ENCODE measurements at regions not wholly inside any gene's neighbourhood (a gene's known extent, or its start where the extent isn't known, plus 50 kb on each side); places are given as distances from the start of the nearest gene placed in this dataset.

- Mint-ChIP-seq H3K9me3 (ENCODE audit: unreplicated experiment) (no peaks in the 10 kb centered on the region), H3K4me1 (ENCODE audit: unreplicated experiment) (no peaks in the 10 kb centered on the region), H3K27me3 (ENCODE audit: unreplicated experiment) (peaks cover 11% of the 10 kb centered on the region), H3K4me3 (ENCODE audit: unreplicated experiment) (no peak overlapping the region), H3K36me3 (ENCODE audit: low read depth, unreplicated experiment) (no peaks in the 10 kb centered on the region), H3K27ac (ENCODE audit: unreplicated experiment) (no peak overlapping the region)
- TF ChIP-seq CTCF (IDR thresholded peaks at IDR 0.05; ENCODE audit: unreplicated experiment): no peak
- DNase-seq (ENCODE audit: low spot score): no peak
These were observed 121.4 kb upstream of the MLN start for GRCh38 chr6:33925210-33925609.

- H3K9me3 Mint-ChIP-seq (ENCODE audit: unreplicated experiment): no peaks in the 10 kb centered on the region
These were observed 120.9 kb upstream of the MLN start for GRCh38 chr6:33924681-33925080.

GRCh38 chr6:33923857-33924514 is 120.2 kb upstream of the MLN start:
- H3K4me1 Mint-ChIP-seq (ENCODE audit: unreplicated experiment): no peaks in the 10 kb centered on the region
- H3K27ac Mint-ChIP-seq (ENCODE audit: unreplicated experiment): no peak overlapping the region
- peaks cover 17% of the 10 kb centered on the region for H3K27me3 Mint-ChIP-seq (ENCODE audit: unreplicated experiment)
- no peaks in the 10 kb centered on the region for H3K9me3 Mint-ChIP-seq (ENCODE audit: unreplicated experiment)
- H3K4me3 Mint-ChIP-seq (ENCODE audit: unreplicated experiment): no peak overlapping the region
- H3K36me3 Mint-ChIP-seq (ENCODE audit: low read depth, unreplicated experiment): no peaks in the 10 kb centered on the region
- DNase-seq (ENCODE audit: low spot score): no peak
- TF ChIP-seq CTCF (IDR thresholded peaks at IDR 0.05; ENCODE audit: unreplicated experiment): no peak

More at GRCh38 chr6:33924681-33925080, 120.9 kb upstream of the MLN start:
- Mint-ChIP-seq H3K27ac (ENCODE audit: unreplicated experiment) (no peak overlapping the region), H3K4me3 (ENCODE audit: unreplicated experiment) (no peak overlapping the region), H3K27me3 (ENCODE audit: unreplicated experiment) (peaks cover 12% of the 10 kb centered on the region), H3K4me1 (ENCODE audit: unreplicated experiment) (no peaks in the 10 kb centered on the region), H3K36me3 (ENCODE audit: low read depth, unreplicated experiment) (no peaks in the 10 kb centered on the region)
- no peak for DNase-seq (ENCODE audit: low spot score)
- no peak for TF ChIP-seq CTCF (IDR thresholded peaks at IDR 0.05; ENCODE audit: unreplicated experiment)

- H3K9me3 Mint-ChIP-seq (ENCODE audit: unreplicated experiment): no peaks in the 10 kb centered on the region
- TF ChIP-seq CTCF (IDR thresholded peaks at IDR 0.05; ENCODE audit: unreplicated experiment): no peak
- H3K27me3 Mint-ChIP-seq (ENCODE audit: unreplicated experiment): peaks cover 14% of the 10 kb centered on the region
- H3K4me3 Mint-ChIP-seq (ENCODE audit: unreplicated experiment): no peak overlapping the region
- H3K4me1 Mint-ChIP-seq (ENCODE audit: unreplicated experiment): no peaks in the 10 kb centered on the region
- H3K36me3 Mint-ChIP-seq (ENCODE audit: low read depth, unreplicated experiment): no peaks in the 10 kb centered on the region
- no peak overlapping the region for H3K27ac Mint-ChIP-seq (ENCODE audit: unreplicated experiment)
- DNase-seq (ENCODE audit: low spot score): no peak
These were observed 117.9 kb upstream of the MLN start for GRCh38 chr6:33921745-33922144.

- Mint-ChIP-seq H3K27ac (ENCODE audit: unreplicated experiment) (no peak overlapping the region), H3K4me1 (ENCODE audit: unreplicated experiment) (no peaks in the 10 kb centered on the region), H3K4me3 (ENCODE audit: unreplicated experiment) (no peak overlapping the region), H3K9me3 (ENCODE audit: unreplicated experiment) (no peaks in the 10 kb centered on the region), H3K27me3 (ENCODE audit: unreplicated experiment) (peaks cover 8% of the 10 kb centered on the region), H3K36me3 (ENCODE audit: low read depth, unreplicated experiment) (no peaks in the 10 kb centered on the region)
- DNase-seq (ENCODE audit: low spot score): no peak
- no peak for TF ChIP-seq CTCF (IDR thresholded peaks at IDR 0.05; ENCODE audit: unreplicated experiment)
These were observed 114.4 kb upstream of the MLN start for GRCh38 chr6:33918175-33918695.

Measured in endothelial cell (in vitro differentiated cells).